ENCODE measurements at regions not wholly inside any gene's neighbourhood (a gene's known extent, or its start where the extent isn't known, plus 50 kb on each side); places are given as distances from the start of the nearest gene placed in this dataset.

- Mint-ChIP-seq H3K4me3 (no peak overlapping the region), H3K27ac (no peak overlapping the region), H3K4me1 (no peaks in the 10 kb centered on the region), H3K9me3 (no peaks in the 10 kb centered on the region), H3K27me3 (ENCODE audit: low read depth) (no peaks in the 10 kb centered on the region), H3K36me3 (ENCODE audit: insufficient read depth in 1 of 3, low read depth in 3 of 3) (no peaks in the 10 kb centered on the region)
- H3K23ac ChIP-seq (ENCODE audit: insufficient read length, low read depth, low read length) = no peak overlapping the region
- no peak overlapping the region for H3T11ph ChIP-seq (ENCODE audit: low read length)
- no peaks in the 10 kb centered on the region for H3K27me3 ChIP-seq (ENCODE audit: insufficient read depth, low read length)
- no peaks in the 10 kb centered on the region for H3K23me2 ChIP-seq (ENCODE audit: insufficient read length, low read depth, low read length, poor library complexity, severe bottlenecking)
- no peak overlapping the region for H4K91ac ChIP-seq (ENCODE audit: insufficient read length, low read depth, low read length)
- H3K4ac ChIP-seq (ENCODE audit: low read depth, low read length) = no peak overlapping the region
- no peak overlapping the region for H3K9ac ChIP-seq (ENCODE audit: extremely low read depth, insufficient read length, low read length)
- H4K20me1 ChIP-seq (ENCODE audit: control insufficient read depth, insufficient read depth, insufficient read length) = no peaks in the 10 kb centered on the region
- H3K9me3 ChIP-seq (ENCODE audit: control insufficient read depth, low read depth, low read length) = no peaks in the 10 kb centered on the region
- H3K56ac ChIP-seq (ENCODE audit: insufficient read length, low read depth, low read length) = no peak overlapping the region
- no CpG with 5 or more reads among the region's 3 CpGs for WGBS (ENCODE audit: extremely low coverage, insufficient read length, low lambda C conversion rate)
- TF ChIP-seq CTCF (conservative IDR thresholded peaks at IDR 0.05) = no peak; the same call in 1 of the 3 replicates
- H2BK15ac ChIP-seq (ENCODE audit: low read depth, low read length) = no peak overlapping the region
- H4K5ac ChIP-seq (ENCODE audit: insufficient read length, low read depth, low read length) = no peak overlapping the region
- no peak overlapping the region for H4K8ac ChIP-seq (replicated peaks; ENCODE audit: insufficient read length, low read depth, low read length)
- no peak overlapping the region for H3K27ac ChIP-seq (ENCODE audit: insufficient read length, low read depth, low read length)
- H2BK20ac ChIP-seq (ENCODE audit: low read depth, low read length, poor library complexity, severe bottlenecking) = no peak overlapping the region
- no peak overlapping the region for H2AK5ac ChIP-seq (ENCODE audit: insufficient read length, low read length)
- H3K14ac ChIP-seq (ENCODE audit: insufficient read depth, low read length) = no peak overlapping the region
- DNase-seq = no peak
- no peak overlapping the region for H3K18ac ChIP-seq (ENCODE audit: insufficient read length, low read depth, low read length)
- H3K4me2 ChIP-seq (ENCODE audit: insufficient read depth, insufficient read length, low read length) = no peak overlapping the region
- H2BK120ac ChIP-seq (ENCODE audit: low read depth, low read length, poor library complexity, severe bottlenecking) = no peak overlapping the region
- no peaks in the 10 kb centered on the region for H3K4me1 ChIP-seq (ENCODE audit: insufficient read depth, low read length)
- no peaks in the 10 kb centered on the region for H3K79me2 ChIP-seq (ENCODE audit: insufficient read depth, low read length)
- H2BK12ac ChIP-seq (ENCODE audit: insufficient read length, low read depth, low read length) = no peak overlapping the region
- no peaks in the 10 kb centered on the region for H3K79me1 ChIP-seq (ENCODE audit: insufficient read depth, low read depth, low read length, poor library complexity, severe bottlenecking)
- no peak overlapping the region for H2AFZ ChIP-seq (ENCODE audit: low read length)
- no peak overlapping the region for H2BK5ac ChIP-seq (ENCODE audit: insufficient read length, low read length)
These were observed 132.1 kb upstream of the BRINP1 start for GRCh38 chr9:119501374-119501773.

Data from H9 (cell line).